ENCODE measurements at regions not wholly inside any gene's neighbourhood (a gene's known extent, or its start where the extent isn't known, plus 50 kb on each side); places are given as distances from the start of the nearest gene placed in this dataset.

- no peak for TF ChIP-seq CTCF (conservative IDR thresholded peaks at IDR 0.05; ENCODE audit: low read length)
- no peak for TF ChIP-seq EZH2phosphoT487 (IDR thresholded peaks at IDR 0.05; ENCODE audit: borderline replicate concordance)
Measured at GRCh38 chr4:115331241-115331640, 217.8 kb upstream of the NDST4 start.
